ENCODE measurements at regions not wholly inside any gene's neighbourhood (a gene's known extent, or its start where the extent isn't known, plus 50 kb on each side); places are given as distances from the start of the nearest gene placed in this dataset.

GRCh38 chr10:121112579-121113384, 261.6 kb downstream of the WDR11 start:
- TF ChIP-seq, protein P1, sequence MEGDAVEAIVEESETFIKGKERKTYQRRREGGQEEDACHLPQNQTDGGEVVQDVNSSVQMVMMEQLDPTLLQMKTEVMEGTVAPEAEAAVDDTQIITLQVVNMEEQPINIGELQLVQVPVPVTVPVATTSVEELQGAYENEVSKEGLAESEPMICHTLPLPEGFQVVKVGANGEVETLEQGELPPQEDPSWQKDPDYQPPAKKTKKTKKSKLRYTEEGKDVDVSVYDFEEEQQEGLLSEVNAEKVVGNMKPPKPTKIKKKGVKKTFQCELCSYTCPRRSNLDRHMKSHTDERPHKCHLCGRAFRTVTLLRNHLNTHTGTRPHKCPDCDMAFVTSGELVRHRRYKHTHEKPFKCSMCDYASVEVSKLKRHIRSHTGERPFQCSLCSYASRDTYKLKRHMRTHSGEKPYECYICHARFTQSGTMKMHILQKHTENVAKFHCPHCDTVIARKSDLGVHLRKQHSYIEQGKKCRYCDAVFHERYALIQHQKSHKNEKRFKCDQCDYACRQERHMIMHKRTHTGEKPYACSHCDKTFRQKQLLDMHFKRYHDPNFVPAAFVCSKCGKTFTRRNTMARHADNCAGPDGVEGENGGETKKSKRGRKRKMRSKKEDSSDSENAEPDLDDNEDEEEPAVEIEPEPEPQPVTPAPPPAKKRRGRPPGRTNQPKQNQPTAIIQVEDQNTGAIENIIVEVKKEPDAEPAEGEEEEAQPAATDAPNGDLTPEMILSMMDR (optimal IDR thresholded peaks at IDR 0.05 in 1 of 3, IDR thresholded peaks at IDR 0.05 in 1 of 3, conservative IDR thresholded peaks at IDR 0.05 in 1 of 3; ENCODE audit: extremely low read depth in 1 of 3, insufficient read depth in 2 of 3, low read length in 3 of 3) = peak in 2 of 3 experiments; percentile 5 to 11
- TF ChIP-seq EZH2 (IDR thresholded peaks at IDR 0.05; ENCODE audit: low read length) = no peak
